Neural cell (in vitro differentiated cells): ENCODE measurements at regions not wholly inside any gene's neighbourhood (a gene's known extent, or its start where the extent isn't known, plus 50 kb on each side); places are given as distances from the start of the nearest gene placed in this dataset.

Source experiments
- CTCF ChIP-seq: fragments of 450-650 bp; IDR thresholded peaks from 2 replicates; pipeline ENCODE4 v1.5.1; 2014; ENCODE audit warnings: antibody characterized with exemption, mild to moderate bottlenecking, moderate library complexity; ENCODE audit not compliant: poor library complexity, severe bottlenecking
- EP300 ChIP-seq: fragments of 450-650 bp; conservative IDR thresholded peaks from 2 replicates; pipeline ENCODE4 v1.6.1; 2014; ENCODE audit warnings: antibody characterized with exemption, mild to moderate bottlenecking, moderate library complexity; ENCODE audit not compliant: poor library complexity, severe bottlenecking
- MXI1 ChIP-seq: fragments of 450-650 bp; conservative IDR thresholded peaks from 2 replicates; pipeline ENCODE4 v1.6.1; 2014; ENCODE audit warnings: antibody characterized with exemption, mild to moderate bottlenecking; ENCODE audit not compliant: poor library complexity, severe bottlenecking
- POLR2AphosphoS5 ChIP-seq: IDR thresholded peaks from 2 replicates; pipeline ENCODE4 v1.6.1; 2012
- RAD21 ChIP-seq: fragments of 450-650 bp; conservative IDR thresholded peaks from 2 replicates; pipeline ENCODE4 v1.6.1; 2014; ENCODE audit warnings: antibody characterized with exemption, mild to moderate bottlenecking, moderate library complexity
- REST ChIP-seq: IDR thresholded peaks from 2 replicates; pipeline ENCODE4 v1.6.1; 2012; ENCODE audit warnings: borderline replicate concordance
- TAF1 ChIP-seq: IDR thresholded peaks from 2 replicates; pipeline ENCODE4 v1.6.1; 2012; ENCODE audit warnings: low read depth

GRCh38 chr17:71127416-71127815 lies 958.1 kb downstream of the KCNJ2 start:
- TF ChIP-seq RAD21 (no peak), POLR2AphosphoS5 (no peak), CTCF (no peak), EP300 (no peak), MXI1 (no peak), TAF1 (no peak), REST (no peak)
